ENCODE measurements at regions not wholly inside any gene's neighbourhood (a gene's known extent, or its start where the extent isn't known, plus 50 kb on each side); places are given as distances from the start of the nearest gene placed in this dataset.

- POLR2A ChIA-PET, result no interaction called here
- WGBS (ENCODE audit: insufficient coverage, insufficient replicate concordance, low lambda C conversion rate, missing lambda C conversion rate), result 14% methylated on average over 5 of the region's 5 CpGs
- Histone ChIP-seq H3K4me3 (no peak overlapping the region), H3K27ac (ENCODE audit: control insufficient read depth, insufficient read depth) (no peak overlapping the region), H3K9ac (ENCODE audit: control insufficient read depth, insufficient read depth, low read length) (no peak overlapping the region), H3K4me2 (ENCODE audit: control insufficient read depth, insufficient read depth) (no peak overlapping the region), H4K20me1 (ENCODE audit: control insufficient read depth, insufficient read depth) (no peaks in the 10 kb centered on the region), H3K4me1 (ENCODE audit: control insufficient read depth, insufficient read depth, low read length) (no peaks in the 10 kb centered on the region), H3K27me3 (replicated peaks in 1 of 2; ENCODE audit: control insufficient read depth in 2 of 2, insufficient read depth in 2 of 2, low read length in 1 of 2) (no peaks in the 10 kb centered on the region), H3K79me2 (ENCODE audit: control insufficient read depth, insufficient read depth, low read length) (no peaks in the 10 kb centered on the region), H3K9me3 (replicated peaks; ENCODE audit: control insufficient read depth, insufficient read depth, low read length) (no peaks in the 10 kb centered on the region), H2AFZ (ENCODE audit: control insufficient read depth, low read depth, low read length) (no peak overlapping the region), H3K36me3 (ENCODE audit: control insufficient read depth in 2 of 2, insufficient read depth in 2 of 2, low read length in 1 of 2) (no peaks in the 10 kb centered on the region)
- ATAC-seq (no peak; the same call in 2 of the 3 replicates), FAIRE-seq (no peak), DNase-seq (ENCODE audit: low read depth, low spot score) (no peak)
- CTCF ChIA-PET, result no interaction called here
- RAD21 ChIA-PET (ENCODE audit: unreplicated experiment), result no interaction called here
- in situ Hi-C loops (cut with MboI), result no loop called here
- intact Hi-C loops (cut with micrococcal nuclease; ENCODE audit: unreplicated experiment), result no loop called here
- SMC1A ChIA-PET (ENCODE audit: uncharacterized antibody, unreplicated experiment), result no interaction called here
- BruUV-seq (replicated peaks), result no TSS peak
- TF ChIP-seq CBX5 (IDR thresholded peaks at IDR 0.05; ENCODE audit: low read depth) (no peak), TCF12 (IDR thresholded peaks at IDR 0.05; ENCODE audit: low read depth, low read length) (no peak), GABPA (IDR thresholded peaks at IDR 0.05; ENCODE audit: low read depth) (no peak), NRF1 (conservative IDR thresholded peaks at IDR 0.05; ENCODE audit: low read depth, low read length) (no peak), ETV6 (conservative IDR thresholded peaks at IDR 0.05 in 1 of 2, IDR thresholded peaks at IDR 0.05 in 1 of 2; ENCODE audit: borderline replicate concordance in 1 of 2, low read depth in 1 of 2) (no peak), BCLAF1 (IDR thresholded peaks at IDR 0.05) (no peak), EP300 (IDR thresholded peaks at IDR 0.05; ENCODE audit: borderline replicate concordance in 1 of 2, control insufficient read depth in 1 of 2, low read depth in 2 of 2, low read length in 2 of 2) (no peak), HDAC6 (IDR thresholded peaks at IDR 0.05; ENCODE audit: unreplicated experiment) (no peak), SPI1 (IDR thresholded peaks at IDR 0.05; ENCODE audit: borderline replicate concordance, insufficient read depth, low read depth, low read length) (no peak), ATF2 (IDR thresholded peaks at IDR 0.05; ENCODE audit: low read length) (no peak), NR2C2 (IDR thresholded peaks at IDR 0.05; ENCODE audit: borderline replicate concordance, control insufficient read depth, insufficient read length, low read depth) (no peak), ZNF622 (IDR thresholded peaks at IDR 0.05) (no peak), POU2F2 (IDR thresholded peaks at IDR 0.05; ENCODE audit: borderline replicate concordance, low read depth, low read length) (no peak), PML (IDR thresholded peaks at IDR 0.05; ENCODE audit: low read length) (no peak), SREBF1 (IDR thresholded peaks at IDR 0.05; ENCODE audit: low read length) (no peak), JUNB (IDR thresholded peaks at IDR 0.05) (no peak), CEBPZ (IDR thresholded peaks at IDR 0.05; ENCODE audit: low read depth, low read length) (no peak)
Measured at GRCh38 chr10:29804025-29804852, 169.5 kb upstream of the SVIL start.
